Esophagus muscularis mucosa (tissue), 4 donors: ENCODE measurements at regions not wholly inside any gene's neighbourhood (a gene's known extent, or its start where the extent isn't known, plus 50 kb on each side); places are given as distances from the start of the nearest gene placed in this dataset.

Experiments used
- EP300 ChIP-seq: sonication (generic); formaldehyde crosslinking; IDR thresholded peaks from one replicate; pipeline ENCODE4 v1.6.1; 2017; ENCODE audit warnings: antibody characterized with exemption
- POLR2A ChIP-seq: fragments of 450-650 bp; IDR thresholded peaks from one replicate; pipeline ENCODE4 v1.6.1; 2017; ENCODE audit warnings: antibody characterized with exemption, moderate library complexity, mild to moderate bottlenecking, low read depth
- POLR2AphosphoS5 ChIP-seq, 2 donors: sonication (generic); formaldehyde crosslinking; IDR thresholded peaks; one replicate each; pipeline ENCODE4 v1.6.1; 2017; ENCODE audit warnings: antibody characterized with exemption in 2 of 2
- TF ChIP-seq, protein P1 (sequence below), 3 experiments: fragments of 200-600 bp in 2 of 3; fragments of 450-650 bp in 1 of 3; sonication (generic) in 2 of 3; IDR thresholded peaks; one replicate each; pipeline ENCODE4 v1.5.1; 2017 to 2019; ENCODE audit warnings: antibody characterized with exemption in 3 of 3, mild to moderate bottlenecking in 2 of 3, moderate library complexity in 1 of 3

DNA sequence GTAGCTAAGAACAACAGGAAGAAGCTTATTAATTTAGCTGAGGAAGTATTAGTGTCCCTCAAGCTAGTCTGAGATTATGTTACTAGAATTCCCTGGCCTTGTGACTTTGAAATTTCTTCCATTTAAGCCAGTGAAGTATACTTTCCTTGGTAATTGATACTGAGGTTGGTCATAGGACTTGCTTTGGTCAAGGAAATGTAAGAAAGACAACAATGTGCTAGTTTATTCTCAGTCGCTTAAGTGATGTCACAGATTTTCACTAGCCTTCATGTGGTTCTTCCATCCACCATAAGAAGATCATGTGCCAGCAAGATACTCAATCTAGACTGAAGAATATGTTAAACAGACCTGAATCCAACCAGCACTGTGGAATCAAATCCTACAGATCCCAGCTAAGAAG lies 1140.1 kb downstream of the TECRL start:
- TF ChIP-seq, protein P1, sequence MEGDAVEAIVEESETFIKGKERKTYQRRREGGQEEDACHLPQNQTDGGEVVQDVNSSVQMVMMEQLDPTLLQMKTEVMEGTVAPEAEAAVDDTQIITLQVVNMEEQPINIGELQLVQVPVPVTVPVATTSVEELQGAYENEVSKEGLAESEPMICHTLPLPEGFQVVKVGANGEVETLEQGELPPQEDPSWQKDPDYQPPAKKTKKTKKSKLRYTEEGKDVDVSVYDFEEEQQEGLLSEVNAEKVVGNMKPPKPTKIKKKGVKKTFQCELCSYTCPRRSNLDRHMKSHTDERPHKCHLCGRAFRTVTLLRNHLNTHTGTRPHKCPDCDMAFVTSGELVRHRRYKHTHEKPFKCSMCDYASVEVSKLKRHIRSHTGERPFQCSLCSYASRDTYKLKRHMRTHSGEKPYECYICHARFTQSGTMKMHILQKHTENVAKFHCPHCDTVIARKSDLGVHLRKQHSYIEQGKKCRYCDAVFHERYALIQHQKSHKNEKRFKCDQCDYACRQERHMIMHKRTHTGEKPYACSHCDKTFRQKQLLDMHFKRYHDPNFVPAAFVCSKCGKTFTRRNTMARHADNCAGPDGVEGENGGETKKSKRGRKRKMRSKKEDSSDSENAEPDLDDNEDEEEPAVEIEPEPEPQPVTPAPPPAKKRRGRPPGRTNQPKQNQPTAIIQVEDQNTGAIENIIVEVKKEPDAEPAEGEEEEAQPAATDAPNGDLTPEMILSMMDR (IDR thresholded peaks at IDR 0.05): no peak
- TF ChIP-seq POLR2AphosphoS5 (IDR thresholded peaks at IDR 0.05): no peak
- no peak for TF ChIP-seq EP300
- TF ChIP-seq POLR2A: no peak
